ENCODE measurements at regions not wholly inside any gene's neighbourhood (a gene's known extent, or its start where the extent isn't known, plus 50 kb on each side); places are given as distances from the start of the nearest gene placed in this dataset.

- TF ChIP-seq RUNX3 (IDR thresholded peaks at IDR 0.05; ENCODE audit: low read length) (peak; percentile 29; the same call in 1 of the 2 replicates), SUZ12 (IDR thresholded peaks at IDR 0.05; ENCODE audit: unreplicated experiment) (no peak), NFIC (IDR thresholded peaks at IDR 0.05; ENCODE audit: low read depth, low read length) (peak; percentile 22; the same call in 1 of the 2 replicates), STAT1 (conservative IDR thresholded peaks at IDR 0.05) (no peak), SUPT20H (IDR thresholded peaks at IDR 0.05; ENCODE audit: borderline replicate concordance, control insufficient read depth, low read depth, low read length) (no peak), ETV6 (conservative IDR thresholded peaks at IDR 0.05 in 1 of 2, IDR thresholded peaks at IDR 0.05 in 1 of 2; ENCODE audit: borderline replicate concordance in 1 of 2, low read depth in 1 of 2) (no peak), WRNIP1 (IDR thresholded peaks at IDR 0.05; ENCODE audit: borderline replicate concordance, low read depth, low read length) (peak; percentile 47; the same call in 1 of the 2 replicates), EZH2 (IDR thresholded peaks at IDR 0.05; ENCODE audit: borderline replicate concordance, control insufficient read depth, low read depth, low read length) (no peak), SMAD1 (IDR thresholded peaks at IDR 0.05; ENCODE audit: low read depth, partially characterized antibody) (peak; percentile 16), POLR2AphosphoS5 (IDR thresholded peaks at IDR 0.05; ENCODE audit: low read length) (0 out of 2 replicates have a peak, but pooled peaks have one; percentile 16), ZZZ3 (IDR thresholded peaks at IDR 0.05; ENCODE audit: control insufficient read depth, insufficient read length, low read depth) (no peak), IRF4 (IDR thresholded peaks at IDR 0.05; ENCODE audit: low read depth, low read length) (no peak), TBL1XR1 (IDR thresholded peaks at IDR 0.05; ENCODE audit: low read depth, low read length) (no peak), NKRF (conservative IDR thresholded peaks at IDR 0.05) (no peak), DPF2 (IDR thresholded peaks at IDR 0.05) (no peak), RAD51 (IDR thresholded peaks at IDR 0.05) (0 out of 2 replicates have a peak, but pooled peaks have one; percentile 35), ATF7 (IDR thresholded peaks at IDR 0.05; ENCODE audit: low read depth) (no peak), YBX1 (IDR thresholded peaks at IDR 0.05) (no peak), USF2 (IDR thresholded peaks at IDR 0.05; ENCODE audit: borderline replicate concordance, low read depth, low read length) (no peak), MEF2B (IDR thresholded peaks at IDR 0.05; ENCODE audit: partially characterized antibody, poor library complexity, severe bottlenecking) (no peak), ZNF622 (IDR thresholded peaks at IDR 0.05) (no peak), PML (IDR thresholded peaks at IDR 0.05; ENCODE audit: low read length) (no peak), ZNF687 (IDR thresholded peaks at IDR 0.05) (peak; percentile 51)
Observed at GRCh38 chr14:22479776-22480464, 109.1 kb downstream of the DAD1 start (continued).
